ENCODE measurements at regions not wholly inside any gene's neighbourhood (a gene's known extent, or its start where the extent isn't known, plus 50 kb on each side); places are given as distances from the start of the nearest gene placed in this dataset.
"Not testable (repeated sequence)": the region's sequence is repeated elsewhere in the genome, so short reads cannot be mapped to it uniquely, and the experiment has no call there.

DNA sequence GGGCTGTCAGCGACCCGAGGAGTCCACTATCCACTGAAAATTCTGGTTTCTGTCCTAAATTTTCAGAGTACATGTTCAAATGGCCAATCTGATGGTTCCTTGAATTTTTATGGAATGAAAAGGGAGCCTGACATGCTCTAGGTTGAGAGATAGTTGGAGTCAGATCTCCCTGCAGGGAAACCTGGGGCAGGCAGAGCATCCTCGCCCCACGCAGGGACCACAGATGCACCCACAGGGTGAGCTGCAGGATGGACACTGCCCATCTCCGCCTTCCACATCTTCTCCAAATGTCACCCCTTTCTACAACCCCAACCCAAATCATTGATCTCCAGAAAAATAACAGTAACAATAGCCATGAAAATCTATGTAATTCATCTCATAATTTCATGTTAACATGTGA, 114.2 kb upstream of the IGLL5 start:
- intact Hi-C loops (cut with micrococcal nuclease): no loop called here

DNA sequence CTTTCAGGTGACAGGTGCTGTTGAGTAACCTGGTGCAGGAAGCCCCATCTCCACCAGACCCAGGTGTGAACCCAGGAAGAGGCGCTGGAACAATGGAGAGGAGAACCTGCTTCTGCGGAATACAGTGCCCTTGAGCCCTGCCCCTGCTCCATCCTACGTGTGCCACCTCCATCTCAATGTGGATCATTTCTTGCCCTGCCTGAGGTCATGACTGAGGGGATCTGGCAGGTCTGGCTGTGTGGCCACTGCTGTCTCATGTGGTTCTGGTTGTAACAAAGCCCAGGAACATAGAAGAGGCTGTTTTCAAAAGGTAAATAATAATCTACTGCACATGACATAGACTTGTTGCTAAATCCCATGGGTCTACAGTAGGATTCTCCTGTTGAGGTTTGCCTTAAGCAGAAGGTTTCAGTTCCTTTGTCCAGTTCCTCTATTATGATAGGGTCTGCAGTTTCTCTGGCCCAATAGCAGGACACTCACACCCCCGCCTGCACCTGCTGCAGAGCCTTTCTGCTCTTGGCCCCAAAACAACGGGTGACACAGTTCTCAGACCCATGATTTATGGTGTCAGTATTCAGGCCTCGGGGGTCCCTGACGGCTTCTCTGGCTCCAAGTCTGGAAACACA, 113.5 kb upstream of the IGLL5 start:
- intact Hi-C loops (cut with micrococcal nuclease): no loop called here

DNA sequence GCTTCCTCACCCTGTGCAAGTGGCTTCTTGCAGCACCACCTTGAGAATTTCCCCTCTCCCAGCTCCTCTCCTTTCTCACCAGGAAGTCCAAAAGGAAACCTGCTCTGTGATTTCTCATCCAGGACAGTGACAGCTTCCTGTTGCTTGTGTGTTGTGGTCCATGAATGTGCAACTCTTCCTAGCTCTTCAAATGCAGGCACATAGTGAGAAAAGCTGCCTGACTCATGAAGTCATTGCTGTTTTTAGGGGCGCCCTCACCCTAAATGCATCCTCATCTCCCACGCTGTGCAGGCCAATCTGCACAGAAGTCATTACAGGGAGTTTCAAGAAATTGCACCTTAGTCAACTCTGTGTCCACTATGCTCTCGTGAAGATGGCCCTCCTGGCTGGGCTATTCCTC, 112.9 kb upstream of the IGLL5 start:
- intact Hi-C loops (cut with micrococcal nuclease): not testable (repeated sequence)

DNA sequence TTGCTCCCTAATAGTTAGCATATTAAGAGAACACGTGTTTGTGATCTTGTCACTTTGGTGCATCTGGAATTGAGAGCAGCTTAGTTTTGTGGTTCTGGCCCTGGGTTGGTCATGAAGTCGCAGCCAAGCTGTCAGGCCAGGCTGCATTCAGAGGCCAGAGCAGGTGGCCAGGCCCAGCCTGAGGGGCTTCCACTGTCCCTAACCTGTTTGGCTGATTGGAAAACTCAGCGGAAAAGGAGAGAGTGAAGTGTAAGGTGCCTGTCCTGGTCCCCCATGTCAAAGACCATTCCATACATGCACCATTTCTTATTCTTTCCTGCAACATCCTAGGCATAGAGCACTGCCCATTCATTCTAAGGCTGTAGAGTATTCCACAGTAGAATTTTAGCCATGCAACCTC, 111.5 kb upstream of the IGLL5 start:
- intact Hi-C loops (cut with micrococcal nuclease): no loop called here

DNA sequence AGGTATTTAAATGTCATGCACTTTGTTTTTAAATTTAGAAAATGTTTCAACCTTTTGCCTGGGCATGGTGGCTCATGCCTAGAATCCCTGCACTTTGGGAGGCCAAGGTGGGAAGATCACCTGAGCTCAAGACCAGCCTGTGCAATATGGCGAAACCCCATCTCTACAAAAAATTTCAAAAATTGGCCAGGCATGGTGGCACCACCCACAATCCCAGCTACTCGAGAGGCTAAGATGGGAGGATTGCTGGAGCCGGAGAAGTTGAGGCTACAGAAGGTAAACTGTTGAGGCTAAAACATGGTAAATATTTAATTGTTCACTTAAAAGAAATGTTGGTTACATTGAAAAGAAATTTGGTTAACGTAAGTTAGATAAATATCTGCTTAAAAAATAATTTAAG, 108.4 kb upstream of the IGLL5 start:
- intact Hi-C loops (cut with micrococcal nuclease): no loop called here

DNA sequence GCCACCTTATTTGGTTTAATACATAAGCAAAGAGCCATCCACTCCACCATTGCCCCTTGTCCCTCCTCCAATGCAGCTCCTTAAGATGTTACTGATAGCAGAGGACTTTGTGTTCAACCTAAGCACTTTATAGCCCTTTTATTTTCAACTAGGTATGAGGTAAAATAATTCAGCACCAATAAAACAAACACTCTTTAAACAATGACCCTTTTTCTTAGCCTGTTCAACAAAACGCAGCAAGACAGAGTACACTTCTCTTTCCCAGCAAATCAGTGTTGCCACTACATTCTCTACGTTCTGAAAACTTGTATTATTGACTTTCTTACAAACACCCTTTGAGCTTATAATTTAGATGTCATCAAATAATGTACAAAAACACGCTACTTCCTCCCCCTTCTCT, 104.0 kb upstream of the IGLL5 start:
- intact Hi-C loops (cut with micrococcal nuclease): no loop called here

DNA sequence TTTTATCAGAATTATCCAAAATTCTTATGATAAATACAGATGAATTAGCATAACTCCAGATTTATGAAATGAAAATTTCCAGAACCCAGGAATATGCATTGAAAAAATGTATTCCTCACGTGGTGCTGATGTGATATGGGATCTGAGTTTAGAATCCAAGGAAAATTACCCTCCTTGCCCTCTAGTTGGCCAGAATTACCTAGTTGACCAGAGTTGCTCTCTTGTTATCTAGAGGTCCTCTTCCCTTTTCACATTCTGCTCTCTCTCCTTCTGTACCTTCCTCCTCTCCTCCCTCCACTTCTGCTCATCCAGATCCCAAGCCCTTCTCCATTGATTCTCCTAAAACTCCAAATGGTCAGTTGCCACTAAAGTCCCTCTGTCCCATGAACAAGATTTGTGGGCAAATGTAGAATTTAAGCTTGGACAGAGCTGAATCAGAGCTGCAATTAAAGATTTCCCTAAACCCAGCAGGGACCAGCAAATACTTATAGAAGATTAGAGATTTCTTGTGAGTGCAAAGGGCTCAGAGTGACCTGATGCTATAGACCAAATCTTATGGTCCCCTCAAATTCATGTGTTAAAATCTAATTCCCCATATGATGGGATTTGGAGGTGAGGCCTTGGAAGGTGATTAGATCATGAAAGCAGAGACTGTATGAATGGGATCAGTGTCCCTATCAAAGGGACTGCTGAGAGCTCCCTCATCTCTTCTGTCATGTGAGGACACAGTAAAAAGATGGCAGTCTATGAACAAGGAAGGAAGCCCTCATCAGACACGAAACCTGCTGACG, 103.2 kb upstream of the IGLL5 start:
- intact Hi-C loops (cut with micrococcal nuclease): no loop called here

DNA sequence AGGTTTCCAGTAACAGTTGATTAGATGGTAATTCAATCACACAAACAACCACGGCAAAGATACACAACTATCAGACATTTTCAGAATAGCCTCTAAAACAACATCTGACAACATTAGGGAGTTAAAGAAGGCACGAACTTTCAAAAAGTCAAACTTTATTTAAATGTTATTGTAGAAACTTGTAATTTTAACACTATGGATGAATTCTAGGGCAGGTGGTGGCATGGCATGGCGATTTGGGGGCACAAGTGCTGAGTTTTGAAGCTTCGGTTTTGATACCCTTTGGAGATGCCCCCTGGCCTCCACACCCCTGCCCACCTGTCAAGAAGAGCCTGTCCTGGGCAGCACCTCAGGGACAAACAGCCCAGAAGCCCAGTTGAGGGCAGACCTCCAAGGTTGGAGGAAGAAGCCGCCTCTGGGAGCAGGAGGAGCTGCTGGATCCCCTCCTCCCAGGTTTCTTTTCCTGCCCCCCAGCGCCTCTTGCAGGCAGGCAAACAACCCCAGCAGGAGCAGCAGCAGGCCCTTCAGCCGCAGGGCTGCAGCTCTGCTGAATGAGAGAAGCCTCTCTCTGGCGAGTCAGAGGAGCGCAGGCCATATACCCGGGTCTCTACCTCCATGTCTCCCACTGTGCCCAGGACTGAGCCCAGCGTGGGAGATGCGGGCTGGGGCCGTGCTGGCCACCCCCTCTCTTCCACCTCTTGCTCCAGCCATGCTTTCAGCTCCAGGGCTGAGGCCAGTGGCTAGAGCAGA, 102.1 kb upstream of the IGLL5 start:
- intact Hi-C loops (cut with micrococcal nuclease): no loop called here

DNA sequence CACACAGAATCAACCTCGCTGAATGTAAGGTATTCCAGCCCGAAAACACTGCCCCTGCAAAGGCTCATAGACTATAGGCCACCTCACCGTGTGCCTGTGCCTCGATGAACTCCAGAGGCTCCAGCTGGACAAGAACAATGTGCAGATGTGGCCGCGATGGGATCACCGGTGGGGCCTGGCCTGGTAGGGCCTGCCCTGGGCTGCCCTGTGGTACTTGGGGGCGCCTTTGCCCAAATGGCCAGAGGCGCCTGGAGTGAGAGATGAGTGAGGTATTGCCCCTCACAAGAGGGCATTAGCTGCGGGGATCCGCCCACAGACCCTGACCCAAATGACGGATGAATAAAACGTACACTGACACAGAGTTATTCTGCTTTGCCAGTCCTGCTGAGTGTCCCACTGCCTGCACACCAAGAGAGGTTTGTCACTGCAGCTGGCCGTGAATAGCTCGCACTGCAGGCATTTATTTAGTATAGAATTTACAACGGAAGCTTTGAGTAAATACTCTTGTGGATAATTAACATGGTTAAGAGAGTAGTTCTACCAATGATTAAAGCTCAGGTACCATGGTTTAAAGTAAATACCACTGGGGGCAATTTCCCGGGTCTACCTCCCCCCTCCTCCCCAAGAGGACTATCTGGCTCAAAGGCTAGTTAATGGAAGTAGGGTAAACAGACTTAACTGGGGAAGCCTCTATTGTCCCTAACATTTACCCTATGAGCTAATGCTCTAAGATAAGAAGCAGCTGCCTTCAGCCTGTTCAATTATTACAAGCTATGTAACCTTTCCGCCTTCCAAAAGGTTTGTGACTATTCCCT, 101.1 kb upstream of the IGLL5 start:
- intact Hi-C loops (cut with micrococcal nuclease): no loop called here

DNA sequence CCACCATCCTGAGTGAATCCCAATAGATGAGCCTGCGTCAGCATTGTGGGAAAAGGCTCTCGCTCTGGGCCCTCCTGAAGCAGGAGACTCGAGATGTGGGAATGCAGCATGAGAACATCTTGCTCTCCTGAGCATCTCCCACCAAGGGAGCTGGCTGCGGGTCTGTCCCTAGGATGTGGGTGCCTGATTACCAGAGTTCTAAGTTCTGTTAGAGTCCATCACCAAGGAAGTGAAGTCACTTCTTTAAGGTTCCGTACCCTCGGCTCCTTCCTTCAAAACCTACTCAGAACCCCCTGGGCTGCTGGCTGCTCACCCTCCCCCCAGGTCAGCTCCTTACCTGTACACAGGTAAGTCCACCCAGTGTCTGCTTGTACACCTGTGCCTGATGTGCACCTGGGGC, 100.5 kb upstream of the IGLL5 start:
- intact Hi-C loops (cut with micrococcal nuclease): no loop called here

DNA sequence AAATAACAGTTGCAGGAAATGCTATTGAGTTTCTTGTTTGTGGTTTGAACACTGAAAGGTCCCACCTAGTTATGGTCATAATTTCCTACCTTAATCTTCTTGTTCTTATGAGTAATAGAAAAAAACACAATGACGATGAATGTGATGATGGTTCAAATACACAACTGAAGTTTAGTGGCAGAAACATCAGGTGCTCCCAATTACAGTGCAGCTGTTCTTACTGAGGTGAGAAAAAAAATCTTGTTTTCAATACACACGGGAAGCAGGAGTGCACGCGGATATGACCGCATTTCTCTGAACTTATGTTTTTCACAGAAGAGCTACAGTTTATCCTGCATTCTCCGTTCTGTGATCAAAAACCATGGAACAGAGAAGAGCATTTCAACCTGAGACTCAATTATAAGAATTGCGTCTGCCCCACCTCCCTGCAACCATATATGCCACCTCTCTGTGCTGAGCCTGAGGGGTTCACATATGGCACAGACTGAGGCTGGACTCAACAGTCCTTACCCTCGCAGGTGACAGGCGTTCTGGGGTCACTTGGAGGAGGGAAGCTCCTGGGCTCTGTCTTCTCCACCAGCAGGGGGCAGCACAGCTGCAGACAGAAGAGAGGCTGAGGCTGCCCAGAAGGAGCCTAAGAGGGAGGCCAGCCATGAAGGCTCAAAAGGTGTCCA, 99.7 kb upstream of the IGLL5 start:
- intact Hi-C loops (cut with micrococcal nuclease): loop anchor here (1.0 kb wide), 4 partner anchors 14 to 168 kb away; no protein-coding TSS in a partner anchor

DNA sequence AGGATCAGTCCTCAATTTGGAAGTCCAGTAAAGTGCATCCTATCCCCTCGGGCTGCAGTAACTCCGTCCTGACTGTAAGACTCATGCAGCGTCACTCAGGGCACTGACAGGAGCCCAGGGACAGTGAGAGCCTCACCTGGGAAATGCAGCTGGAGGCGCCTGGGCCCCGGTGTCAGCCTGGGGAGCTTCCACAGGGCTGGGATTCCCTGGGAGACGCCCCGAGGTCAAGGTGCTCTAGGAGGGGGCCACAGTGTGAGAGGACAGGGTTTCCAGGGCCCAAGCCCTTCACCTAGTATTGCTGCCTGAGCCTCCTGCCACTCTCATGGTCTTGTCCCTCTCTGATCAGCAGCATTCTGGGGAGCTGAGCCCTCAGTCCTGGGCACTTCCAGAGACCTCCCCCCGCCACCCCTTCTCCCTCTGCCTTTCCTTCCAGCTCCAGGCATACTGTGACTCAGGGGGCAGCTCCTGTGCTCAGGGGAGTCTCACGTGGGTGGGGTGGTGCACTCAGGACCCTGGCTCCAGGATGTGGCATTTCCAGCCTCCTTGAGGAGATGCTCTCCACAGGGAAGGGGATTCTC, 99.1 kb upstream of the IGLL5 start:
- intact Hi-C loops (cut with micrococcal nuclease): loop anchor here (1.0 kb wide), 4 partner anchors 14 to 168 kb away; no protein-coding TSS in a partner anchor

DNA sequence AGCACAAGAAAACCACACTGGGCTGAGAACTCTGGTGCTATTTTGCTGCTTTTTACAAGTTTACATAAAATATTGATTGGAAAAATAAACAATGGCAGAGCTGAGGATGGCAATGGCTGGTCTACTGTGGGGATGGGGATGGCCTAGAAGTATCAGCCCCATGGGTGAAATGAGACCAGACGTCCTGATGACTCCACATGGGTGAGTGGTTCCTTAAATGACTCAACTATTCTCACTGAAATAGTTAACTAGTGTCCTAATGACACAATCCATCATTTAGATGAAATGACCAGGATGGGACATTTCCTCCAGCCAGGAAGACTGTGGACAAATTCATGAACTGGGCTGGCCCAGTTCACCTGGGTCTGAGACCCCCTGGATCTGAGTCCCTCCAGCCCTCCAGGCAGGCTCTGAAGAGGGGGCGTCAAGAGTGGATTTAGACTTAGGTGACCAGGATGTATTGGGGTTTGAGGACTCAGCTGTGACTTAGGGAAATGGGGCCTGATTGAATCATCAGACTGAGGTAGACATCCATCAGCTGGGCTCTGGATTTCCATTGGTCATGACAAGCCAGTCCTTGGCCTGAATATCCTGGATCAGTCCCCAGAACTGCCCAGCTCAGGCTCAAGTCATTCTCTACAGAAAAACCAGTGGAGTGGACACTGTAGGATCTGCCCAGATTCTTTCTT, 98.2 kb upstream of the IGLL5 start:
- intact Hi-C loops (cut with micrococcal nuclease): no loop called here

DNA sequence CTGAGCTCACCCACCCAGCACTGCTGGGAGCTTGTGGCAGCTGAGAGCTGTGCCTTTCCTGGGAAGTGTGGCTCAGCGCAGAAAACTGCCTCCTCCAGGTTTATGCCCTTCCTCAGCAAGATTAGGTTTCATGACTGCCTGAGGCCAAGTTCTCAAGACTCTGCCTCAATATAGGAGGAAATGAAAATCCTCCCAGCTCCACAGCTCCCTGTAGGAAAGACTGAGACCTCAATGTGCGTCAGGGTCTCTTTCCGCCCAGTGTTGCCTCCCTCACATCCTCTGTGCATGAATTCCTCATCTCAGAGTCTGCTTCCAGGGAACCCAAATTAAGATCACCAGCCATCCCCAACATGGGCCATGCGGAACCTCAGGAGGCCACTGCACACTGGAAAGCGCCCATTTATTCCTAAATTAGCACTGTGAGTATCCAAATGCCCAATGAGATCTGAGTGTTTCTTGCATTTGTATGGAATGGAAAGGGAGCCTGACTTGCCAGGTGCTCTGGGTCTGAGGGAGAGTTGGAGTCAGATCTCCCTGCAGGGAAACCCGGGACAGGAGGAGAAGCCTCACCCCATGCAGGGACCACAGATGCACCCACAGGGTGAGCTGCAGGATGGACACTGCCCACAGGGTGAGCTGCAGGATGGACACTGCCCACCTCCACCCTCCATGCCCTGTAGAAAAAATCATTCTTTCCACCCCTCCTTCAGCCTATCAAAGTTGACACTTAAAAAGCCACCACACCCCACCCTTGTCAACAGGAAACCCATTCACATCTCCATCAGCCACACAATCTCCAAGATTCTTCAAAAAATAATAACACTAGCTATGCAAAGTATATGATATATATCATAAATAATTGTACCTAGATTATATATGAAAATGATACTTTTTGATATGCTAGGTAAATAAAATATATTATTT, 97.4 kb upstream of the IGLL5 start:
- intact Hi-C loops (cut with micrococcal nuclease): no loop called here

DNA sequence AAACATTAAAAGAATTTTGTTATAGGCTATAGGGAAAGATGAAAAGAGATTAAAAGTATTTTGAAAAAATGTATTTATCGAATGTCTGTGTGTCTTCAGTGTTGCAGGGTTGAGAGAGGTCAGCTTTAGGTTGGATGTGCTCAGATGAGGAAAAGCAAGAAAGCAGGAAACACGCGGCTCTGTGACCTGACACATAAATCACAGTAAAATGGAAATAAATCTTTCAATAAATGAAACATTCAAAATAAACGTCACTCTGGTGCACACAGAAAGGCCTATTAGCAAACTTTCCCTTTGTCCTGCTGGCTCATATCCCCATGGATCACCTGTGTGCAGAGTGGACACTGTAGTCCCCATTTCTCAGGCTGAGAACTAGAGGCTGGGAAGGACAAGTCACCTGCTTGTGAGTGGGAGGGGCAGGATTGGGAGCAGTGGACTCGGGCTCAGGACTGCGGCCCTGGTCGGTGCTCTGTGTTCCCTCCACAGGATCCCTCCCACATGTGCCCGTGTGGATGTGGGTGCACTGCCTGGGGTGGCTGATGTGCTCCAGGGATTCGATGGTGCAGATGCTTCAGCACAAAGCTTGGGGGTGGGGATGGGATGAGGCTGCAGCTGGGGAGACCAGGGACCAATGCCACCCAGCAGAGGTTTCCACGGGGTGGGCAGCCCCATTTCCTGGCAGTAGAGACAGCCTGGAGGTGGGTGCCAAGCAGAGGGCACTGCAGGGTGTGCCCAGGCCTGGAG, 96.0 kb upstream of the IGLL5 start:
- intact Hi-C loops (cut with micrococcal nuclease): no loop called here

DNA sequence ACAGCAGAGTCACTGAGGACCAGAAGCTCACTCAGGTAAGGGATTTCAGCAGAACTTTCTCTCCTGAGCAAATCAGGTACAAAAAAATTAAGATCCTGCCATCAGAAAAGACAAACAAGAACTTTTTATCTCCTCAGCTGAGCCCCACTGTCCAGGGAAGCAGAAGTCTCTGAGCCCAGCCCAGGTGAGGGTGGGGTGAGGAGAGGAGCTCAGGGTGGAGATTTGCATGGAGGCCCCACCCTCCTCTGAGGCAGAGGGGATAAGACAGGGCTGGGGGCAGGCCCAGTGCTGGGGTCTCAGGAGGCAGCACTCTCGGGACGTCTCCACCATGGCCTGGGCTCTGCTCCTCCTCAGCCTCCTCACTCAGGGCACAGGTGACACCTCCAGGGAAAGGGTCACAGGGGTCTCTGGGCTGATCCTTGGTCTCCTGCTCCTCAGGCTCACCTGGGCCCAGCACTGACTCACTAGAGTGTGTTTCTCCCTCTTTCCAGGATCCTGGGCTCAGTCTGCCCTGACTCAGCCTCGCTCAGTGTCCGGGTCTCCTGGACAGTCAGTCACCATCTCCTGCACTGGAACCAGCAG, 95.3 kb upstream of the IGLL5 start:
- intact Hi-C loops (cut with micrococcal nuclease): not testable (repeated sequence)

DNA sequence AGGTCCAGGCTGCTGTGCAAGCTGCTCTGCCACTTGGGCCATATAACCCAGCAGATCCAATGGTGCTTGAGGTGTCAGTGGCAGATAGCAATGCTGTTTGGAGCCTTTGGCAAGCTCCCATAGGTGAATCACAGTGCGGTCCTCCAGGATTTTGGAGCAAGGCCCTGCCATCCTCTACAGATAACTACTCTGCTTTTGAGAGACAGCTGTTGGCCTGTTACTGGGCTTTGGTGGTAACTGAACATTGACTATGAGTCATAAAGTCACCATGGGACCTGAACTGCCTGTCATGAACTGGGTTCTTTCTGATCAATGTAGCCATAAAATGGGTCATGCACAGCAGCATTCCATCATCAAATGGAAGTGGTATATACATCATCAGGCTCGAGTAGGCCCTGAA, 92.0 kb upstream of the IGLL5 start:
- intact Hi-C loops (cut with micrococcal nuclease): not testable (repeated sequence)

DNA sequence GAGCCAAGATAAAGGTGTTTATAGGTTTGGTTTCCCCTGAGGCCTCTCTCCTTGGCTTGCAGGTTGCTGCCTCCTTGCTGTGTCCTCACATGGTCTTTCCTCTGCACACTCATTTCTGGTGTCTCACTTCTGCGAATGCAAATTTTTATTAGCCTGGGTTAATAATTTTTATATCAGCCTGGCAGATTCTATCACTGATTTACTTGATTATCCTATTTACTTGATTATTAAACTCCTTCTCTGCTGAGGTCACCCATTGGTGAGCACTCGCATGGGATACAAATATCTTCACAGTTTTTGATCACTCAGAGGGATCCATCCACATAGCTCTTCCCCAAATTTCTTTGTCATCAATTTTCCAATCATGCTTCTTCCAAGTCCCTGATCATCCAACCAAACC, 90.9 kb upstream of the IGLL5 start:
- intact Hi-C loops (cut with micrococcal nuclease): no loop called here

All from T-helper 1 cell treated with Interleukin-12 subunit alpha and Interleukin-12 subunit beta and Interleukin-4 antibody, amounts not matched to agents 30 ng/mL and 1 ng/mL, for 36 hours (primary cell).